ENCODE measurements at regions not wholly inside any gene's neighbourhood (a gene's known extent, or its start where the extent isn't known, plus 50 kb on each side); places are given as distances from the start of the nearest gene placed in this dataset.
"Not testable (repeated sequence)": the region's sequence is repeated elsewhere in the genome, so short reads cannot be mapped to it uniquely, and the experiment has no call there.

- Mint-ChIP-seq H3K27me3 (ENCODE audit: low read depth) (no peaks in the 10 kb centered on the region), H3K9me3 (no peaks in the 10 kb centered on the region), H3K36me3 (ENCODE audit: low read depth) (no peaks in the 10 kb centered on the region), H3K4me3 (no peak overlapping the region), H3K4me1 (ENCODE audit: low read depth) (no peaks in the 10 kb centered on the region), H3K27ac (no peak overlapping the region)
- no peak for DNase-seq (ENCODE audit: low spot score)
Observed at GRCh38 chr19:28638445-28638844, 574.5 kb downstream of the UQCRFS1 start.

GRCh38 chr19:28636706-28637105 lies 576.2 kb downstream of the UQCRFS1 start:
- no peak overlapping the region for H3K27ac Mint-ChIP-seq
- no peak for DNase-seq (ENCODE audit: low spot score)
- H3K36me3 Mint-ChIP-seq (ENCODE audit: low read depth), result no peaks in the 10 kb centered on the region
- H3K9me3 Mint-ChIP-seq, result no peaks in the 10 kb centered on the region
- H3K4me3 Mint-ChIP-seq, result no peak overlapping the region
- H3K27me3 Mint-ChIP-seq (ENCODE audit: low read depth), result no peaks in the 10 kb centered on the region
- H3K4me1 Mint-ChIP-seq (ENCODE audit: low read depth), result no peaks in the 10 kb centered on the region

- H3K27ac Mint-ChIP-seq, result no peak overlapping the region
- no peak for DNase-seq (ENCODE audit: low spot score)
- H3K4me1 Mint-ChIP-seq (ENCODE audit: low read depth), result no peaks in the 10 kb centered on the region
- no peaks in the 10 kb centered on the region for H3K36me3 Mint-ChIP-seq (ENCODE audit: low read depth)
- no peak overlapping the region for H3K4me3 Mint-ChIP-seq
- no peaks in the 10 kb centered on the region for H3K27me3 Mint-ChIP-seq (ENCODE audit: low read depth)
- H3K9me3 Mint-ChIP-seq, result no peaks in the 10 kb centered on the region
Observed at GRCh38 chr19:28636016-28636629, 576.8 kb downstream of the UQCRFS1 start.

DNA sequence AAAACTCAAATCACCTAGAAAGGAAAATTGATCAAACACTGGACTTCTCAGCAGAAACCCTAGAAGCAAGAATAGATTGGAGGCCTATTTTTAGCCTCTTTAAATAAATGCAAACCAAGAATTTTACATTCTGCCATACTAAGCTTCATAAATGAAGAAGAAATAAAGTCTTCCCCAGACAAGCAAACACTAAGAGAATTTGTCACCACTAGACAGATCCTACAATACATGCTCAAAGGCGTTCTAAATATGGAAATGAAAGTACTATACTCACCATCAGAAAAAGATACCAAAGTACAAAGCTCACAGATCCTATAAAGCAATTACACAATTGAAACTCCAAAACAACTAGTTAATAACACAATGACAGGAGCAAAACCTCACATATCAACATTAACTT lies 578.1 kb downstream of the UQCRFS1 start:
- H3K27me3 Mint-ChIP-seq (ENCODE audit: low read depth), result no peaks in the 10 kb centered on the region
- no peaks in the 10 kb centered on the region for H3K9me3 Mint-ChIP-seq
- H3K4me3 Mint-ChIP-seq, result no peak overlapping the region
- H3K27ac Mint-ChIP-seq, result no peak overlapping the region
- H3K36me3 Mint-ChIP-seq (ENCODE audit: low read depth), result no peaks in the 10 kb centered on the region
- no peaks in the 10 kb centered on the region for H3K4me1 Mint-ChIP-seq (ENCODE audit: low read depth)
- no peak for DNase-seq (ENCODE audit: low spot score)

GRCh38 chr19:28634019-28634328 lies 579.0 kb downstream of the UQCRFS1 start:
- DNase-seq (ENCODE audit: low spot score), result no peak
- Mint-ChIP-seq H3K27ac (no peak overlapping the region), H3K4me1 (ENCODE audit: low read depth) (no peaks in the 10 kb centered on the region), H3K36me3 (ENCODE audit: low read depth) (no peaks in the 10 kb centered on the region), H3K27me3 (ENCODE audit: low read depth) (no peaks in the 10 kb centered on the region), H3K4me3 (no peak overlapping the region), H3K9me3 (no peaks in the 10 kb centered on the region)

DNA sequence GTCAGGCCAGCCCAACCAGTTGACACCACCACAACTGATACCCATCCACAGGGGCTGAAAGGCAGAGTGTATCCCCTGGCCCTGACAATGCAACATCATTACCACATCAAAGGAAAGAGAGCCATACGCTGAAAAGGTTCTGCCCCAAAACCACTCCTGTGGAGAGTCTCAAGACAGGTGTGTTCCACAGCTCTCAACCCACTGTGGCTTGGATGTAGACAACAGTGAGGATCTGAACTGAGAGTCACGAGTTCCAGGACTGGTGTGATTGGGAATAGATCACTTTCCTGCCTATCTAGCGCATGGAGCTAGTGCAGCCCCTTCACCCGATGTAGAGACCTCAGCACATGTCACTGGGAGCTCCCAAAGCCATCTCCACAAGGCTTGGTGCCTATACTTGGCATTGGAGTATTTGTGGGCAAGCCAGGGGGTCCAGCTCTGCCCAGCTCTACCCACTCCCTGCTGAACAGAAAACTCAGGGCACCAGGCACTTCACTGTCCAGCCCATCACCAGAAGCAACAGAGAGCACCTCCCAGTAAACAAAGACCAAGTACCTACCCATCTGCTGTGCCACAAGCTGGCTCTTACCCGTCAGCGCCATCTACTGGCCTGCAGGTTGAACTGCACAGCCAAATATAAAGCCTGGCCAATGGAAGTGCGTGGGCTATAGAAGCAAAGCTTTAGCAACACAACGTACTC lies 579.5 kb downstream of the UQCRFS1 start:
- Mint-ChIP-seq H3K27me3 (ENCODE audit: low read depth) (no peaks in the 10 kb centered on the region), H3K9me3 (no peaks in the 10 kb centered on the region), H3K27ac (no peak overlapping the region), H3K4me1 (ENCODE audit: low read depth) (no peaks in the 10 kb centered on the region), H3K4me3 (no peak overlapping the region), H3K36me3 (ENCODE audit: low read depth) (no peaks in the 10 kb centered on the region)
- DNase-seq (ENCODE audit: low spot score), result peak; percentile 37

GRCh38 chr19:28632371-28633080 lies 580.4 kb downstream of the UQCRFS1 start:
- H3K9me3 Mint-ChIP-seq, result peaks cover 4% of the 10 kb centered on the region
- no peak for DNase-seq (ENCODE audit: low spot score)
- no peak overlapping the region for H3K27ac Mint-ChIP-seq
- H3K36me3 Mint-ChIP-seq (ENCODE audit: low read depth), result no peaks in the 10 kb centered on the region
- no peaks in the 10 kb centered on the region for H3K4me1 Mint-ChIP-seq (ENCODE audit: low read depth)
- no peaks in the 10 kb centered on the region for H3K27me3 Mint-ChIP-seq (ENCODE audit: low read depth)
- H3K4me3 Mint-ChIP-seq, result no peak overlapping the region

- no peaks in the 10 kb centered on the region for H3K27me3 Mint-ChIP-seq (ENCODE audit: low read depth)
- no peak for DNase-seq (ENCODE audit: low spot score)
- no peaks in the 10 kb centered on the region for H3K4me1 Mint-ChIP-seq (ENCODE audit: low read depth)
- no peak overlapping the region for H3K27ac Mint-ChIP-seq
- peaks cover 6% of the 10 kb centered on the region for H3K9me3 Mint-ChIP-seq
- no peaks in the 10 kb centered on the region for H3K36me3 Mint-ChIP-seq (ENCODE audit: low read depth)
- no peak overlapping the region for H3K4me3 Mint-ChIP-seq
Observed at GRCh38 chr19:28631961-28632360, 581.0 kb downstream of the UQCRFS1 start.

DNA sequence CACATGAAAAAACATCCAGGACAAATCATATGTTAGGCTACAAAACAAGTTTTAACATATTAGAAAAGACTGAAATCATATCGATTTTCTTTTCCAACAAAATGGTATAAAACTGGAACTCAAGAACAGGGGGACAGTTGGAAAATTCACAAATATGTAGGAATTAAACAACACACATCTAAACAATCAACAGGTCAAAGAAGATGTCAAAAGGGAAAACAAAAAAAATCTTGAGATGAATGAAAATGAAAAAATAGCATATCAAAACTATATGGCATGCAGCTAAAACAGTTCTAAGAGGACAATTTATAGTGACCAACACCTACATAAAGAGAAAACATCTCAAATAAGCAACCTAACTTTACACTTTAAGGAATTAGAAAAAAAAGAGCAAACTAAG lies 585.3 kb downstream of the UQCRFS1 start:
- H3K4me3 Mint-ChIP-seq, result no peak overlapping the region
- no peak for DNase-seq (ENCODE audit: low spot score)
- no peaks in the 10 kb centered on the region for H3K36me3 Mint-ChIP-seq (ENCODE audit: low read depth)
- H3K27me3 Mint-ChIP-seq (ENCODE audit: low read depth), result no peaks in the 10 kb centered on the region
- no peaks in the 10 kb centered on the region for H3K4me1 Mint-ChIP-seq (ENCODE audit: low read depth)
- H3K9me3 Mint-ChIP-seq, result peaks cover 6% of the 10 kb centered on the region
- H3K27ac Mint-ChIP-seq, result no peak overlapping the region

DNA sequence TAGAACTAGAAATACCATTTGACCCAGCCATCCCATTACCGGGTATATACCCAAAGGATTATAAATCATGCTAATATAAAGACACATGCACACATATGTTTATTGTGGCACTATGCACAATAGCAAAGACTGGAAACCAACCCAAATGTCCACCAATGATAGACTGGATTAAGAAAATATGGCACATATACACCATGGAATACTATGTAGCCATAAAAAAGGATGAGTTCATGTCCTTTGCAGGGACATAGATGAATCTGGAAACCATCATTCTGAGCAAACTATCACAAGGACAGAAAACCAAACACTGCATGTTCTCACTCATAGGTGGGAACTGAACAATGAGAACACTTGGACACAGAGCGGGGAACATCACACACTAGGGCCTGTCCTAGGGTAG lies 586.5 kb downstream of the UQCRFS1 start:
- not testable (repeated sequence) for H3K36me3 Mint-ChIP-seq (ENCODE audit: low read depth); H3K4me1 Mint-ChIP-seq (ENCODE audit: low read depth); H3K9me3 Mint-ChIP-seq; DNase-seq (ENCODE audit: low spot score); H3K27ac Mint-ChIP-seq; H3K27me3 Mint-ChIP-seq (ENCODE audit: low read depth); H3K4me3 Mint-ChIP-seq

DNA sequence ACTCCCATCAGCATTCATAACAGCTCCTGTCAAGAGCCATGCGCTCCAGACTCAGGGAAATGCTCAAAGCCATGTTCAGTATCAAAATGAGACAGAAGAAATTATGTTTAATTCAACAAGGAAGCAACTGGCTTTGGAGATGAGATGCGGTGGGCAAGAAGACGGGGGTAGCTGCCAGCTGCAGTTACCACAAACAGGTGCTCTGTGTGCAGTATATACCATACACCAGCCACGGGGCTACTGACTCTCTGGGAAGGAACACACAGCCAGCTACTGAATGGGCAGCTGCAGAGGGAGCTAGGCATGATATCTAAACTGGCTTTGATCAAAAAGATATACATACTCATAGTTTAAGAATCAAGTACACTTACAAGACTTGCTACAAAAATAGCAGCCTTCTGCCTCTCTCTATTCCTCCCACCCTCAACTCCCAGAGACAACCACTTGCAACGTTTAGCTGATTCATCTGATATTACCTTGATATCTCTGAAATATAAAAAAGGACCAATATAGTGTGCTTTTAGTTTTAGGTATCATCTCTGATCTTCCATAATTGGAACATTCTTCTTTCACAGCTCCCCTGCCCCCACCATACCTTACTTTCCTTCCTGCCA lies 593.0 kb downstream of the UQCRFS1 start:
- no peaks in the 10 kb centered on the region for H3K36me3 Mint-ChIP-seq (ENCODE audit: low read depth)
- no peak for DNase-seq (ENCODE audit: low spot score)
- H3K27ac Mint-ChIP-seq, result no peak overlapping the region
- no peaks in the 10 kb centered on the region for H3K27me3 Mint-ChIP-seq (ENCODE audit: low read depth)
- H3K9me3 Mint-ChIP-seq, result peaks cover 6% of the 10 kb centered on the region
- H3K4me1 Mint-ChIP-seq (ENCODE audit: low read depth), result no peaks in the 10 kb centered on the region
- H3K4me3 Mint-ChIP-seq, result no peak overlapping the region

GRCh38 chr19:28618504-28618903 lies 594.4 kb downstream of the UQCRFS1 start:
- no peak for DNase-seq (ENCODE audit: low spot score)
- no peaks in the 10 kb centered on the region for H3K4me1 Mint-ChIP-seq (ENCODE audit: low read depth)
- H3K9me3 Mint-ChIP-seq, result peaks cover 16% of the 10 kb centered on the region
- no peaks in the 10 kb centered on the region for H3K27me3 Mint-ChIP-seq (ENCODE audit: low read depth)
- H3K4me3 Mint-ChIP-seq, result no peak overlapping the region
- no peak overlapping the region for H3K27ac Mint-ChIP-seq
- H3K36me3 Mint-ChIP-seq (ENCODE audit: low read depth), result no peaks in the 10 kb centered on the region

DNA sequence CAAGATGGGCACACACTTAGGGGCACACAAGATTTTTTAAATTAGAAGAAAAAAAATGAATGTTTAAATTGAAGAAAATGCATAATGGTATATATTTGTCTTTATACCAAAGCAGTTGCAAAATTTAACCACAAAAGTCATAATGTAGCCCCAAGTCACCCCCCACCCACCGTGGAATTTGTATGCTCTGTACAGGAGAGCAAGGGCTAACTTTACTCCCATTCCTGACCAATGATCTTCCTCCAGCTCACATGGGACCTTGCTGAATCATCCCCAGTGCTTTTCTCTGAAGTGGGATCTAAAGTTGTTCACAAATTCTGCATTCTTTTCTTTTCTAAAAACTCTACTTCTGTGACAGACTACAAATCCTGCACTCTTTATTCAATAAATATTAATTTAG lies 597.0 kb downstream of the UQCRFS1 start:
- no peaks in the 10 kb centered on the region for H3K4me1 Mint-ChIP-seq (ENCODE audit: low read depth)
- H3K36me3 Mint-ChIP-seq (ENCODE audit: low read depth), result no peaks in the 10 kb centered on the region
- no peaks in the 10 kb centered on the region for H3K27me3 Mint-ChIP-seq (ENCODE audit: low read depth)
- DNase-seq (ENCODE audit: low spot score), result no peak
- H3K27ac Mint-ChIP-seq, result no peak overlapping the region
- H3K9me3 Mint-ChIP-seq, result peaks cover 16% of the 10 kb centered on the region
- no peak overlapping the region for H3K4me3 Mint-ChIP-seq

DNA sequence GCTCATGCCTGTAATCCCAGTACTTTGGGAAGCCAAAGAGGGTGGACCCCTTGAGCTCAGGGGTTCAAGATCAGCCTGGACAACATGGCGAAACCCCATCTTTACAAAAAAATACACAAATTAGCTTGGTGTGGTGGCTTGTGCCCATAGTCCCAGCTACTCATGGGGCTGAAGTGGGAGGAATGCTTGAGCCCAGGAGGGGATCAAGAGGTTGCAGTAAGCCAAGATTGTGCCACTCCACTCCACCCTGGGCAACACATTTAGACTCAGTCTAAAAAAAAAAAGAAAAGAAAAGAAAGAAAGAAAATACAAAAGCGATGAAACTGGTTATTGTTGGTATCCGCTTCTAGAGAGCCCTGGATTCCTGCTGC lies 597.4 kb downstream of the UQCRFS1 start:
- Mint-ChIP-seq H3K27me3 (ENCODE audit: low read depth) (no peaks in the 10 kb centered on the region), H3K4me3 (no peak overlapping the region), H3K27ac (no peak overlapping the region), H3K9me3 (peaks cover 16% of the 10 kb centered on the region), H3K4me1 (ENCODE audit: low read depth) (no peaks in the 10 kb centered on the region), H3K36me3 (ENCODE audit: low read depth) (no peaks in the 10 kb centered on the region)
- DNase-seq (ENCODE audit: low spot score), result no peak
